Endodermal cell (in vitro differentiated cells): ENCODE measurements at regions not wholly inside any gene's neighbourhood (a gene's known extent, or its start where the extent isn't known, plus 50 kb on each side); places are given as distances from the start of the nearest gene placed in this dataset.

Source experiments
- DNase-seq: peaks from one replicate; pipeline ENCODE4 v3.0.0-alpha.2; 2017
- H3K27ac ChIP-seq: 2 replicates; pipeline ENCODE4 v1.5.1; 2013; ENCODE audit warnings: mild to moderate bottlenecking, low read depth, low read length, moderate library complexity
- H3K27me3 ChIP-seq: 2 replicates; pipeline ENCODE4 v1.6.1; 2013; ENCODE audit warnings: mild to moderate bottlenecking, low read length, moderate library complexity; ENCODE audit not compliant: insufficient read depth, control insufficient read depth, poor library complexity, severe bottlenecking
- H3K36me3 ChIP-seq: 2 replicates; pipeline ENCODE4 v1.7.0; 2013; ENCODE audit warnings: mild to moderate bottlenecking, low read length, moderate library complexity; ENCODE audit not compliant: control insufficient read depth, insufficient read depth
- H3K4me1 ChIP-seq: one replicate; pipeline ENCODE4 v1.7.0; 2013; ENCODE audit warnings: low read length; ENCODE audit not compliant: control insufficient read depth, insufficient read depth
- H3K4me3 ChIP-seq: 2 replicates; pipeline ENCODE4 v1.5.1; 2013; ENCODE audit warnings: mild to moderate bottlenecking, low read length, moderate library complexity
- H3K9ac ChIP-seq: 2 replicates; pipeline ENCODE4 v1.6.1; 2013; ENCODE audit warnings: mild to moderate bottlenecking, low read length, moderate library complexity; ENCODE audit not compliant: poor library complexity, severe bottlenecking; ENCODE audit errors: extremely low read depth
- H3K9me3 ChIP-seq: 2 replicates; pipeline ENCODE4 v1.6.1; 2013; ENCODE audit warnings: mild to moderate bottlenecking, low read length, moderate library complexity; ENCODE audit not compliant: control insufficient read depth
- H3K27ac Mint-ChIP-seq: 2 replicates; pipeline ENCODE4 v1.8.0; 2020; ENCODE audit warnings: mixed read lengths
- H3K27me3 Mint-ChIP-seq: 2 replicates; pipeline ENCODE4 v1.8.0; 2021; ENCODE audit warnings: mild to moderate bottlenecking, mixed read lengths; ENCODE audit not compliant: insufficient read depth
- H3K36me3 Mint-ChIP-seq: 2 replicates; pipeline ENCODE4 v1.8.0; 2020; ENCODE audit warnings: low read depth, mixed read lengths
- H3K4me1 Mint-ChIP-seq: 2 replicates; pipeline ENCODE4 v1.8.0; 2020; ENCODE audit warnings: mixed read lengths
- H3K4me3 Mint-ChIP-seq: 2 replicates; pipeline ENCODE4 v1.8.0; 2020; ENCODE audit warnings: mild to moderate bottlenecking, moderate library complexity, mixed read lengths
- H3K9me3 Mint-ChIP-seq: 2 replicates; pipeline ENCODE4 v1.8.0; 2020; ENCODE audit warnings: mild to moderate bottlenecking, mixed read lengths
- WGBS, 2 experiments: methylation state at CpG; one replicate each; pipeline versions ENCODE4 v1.1.5 to v1.1.7; 2013; ENCODE audit warnings: missing lambda C conversion rate in 2 of 2, mixed read lengths in 1 of 2; ENCODE audit not compliant: insufficient coverage in 1 of 2, insufficient read length in 1 of 2; 5-methylcytosine and 5-hydroxymethylcytosine counted together
- TF ChIP-seq, protein P1 (sequence below): fragments of 200-600 bp; sonication (generic); conservative IDR thresholded peaks from 2 replicates; pipeline ENCODE4 v1.5.0; 2021; ENCODE audit warnings: antibody characterized with exemption, mild to moderate bottlenecking

DNA sequence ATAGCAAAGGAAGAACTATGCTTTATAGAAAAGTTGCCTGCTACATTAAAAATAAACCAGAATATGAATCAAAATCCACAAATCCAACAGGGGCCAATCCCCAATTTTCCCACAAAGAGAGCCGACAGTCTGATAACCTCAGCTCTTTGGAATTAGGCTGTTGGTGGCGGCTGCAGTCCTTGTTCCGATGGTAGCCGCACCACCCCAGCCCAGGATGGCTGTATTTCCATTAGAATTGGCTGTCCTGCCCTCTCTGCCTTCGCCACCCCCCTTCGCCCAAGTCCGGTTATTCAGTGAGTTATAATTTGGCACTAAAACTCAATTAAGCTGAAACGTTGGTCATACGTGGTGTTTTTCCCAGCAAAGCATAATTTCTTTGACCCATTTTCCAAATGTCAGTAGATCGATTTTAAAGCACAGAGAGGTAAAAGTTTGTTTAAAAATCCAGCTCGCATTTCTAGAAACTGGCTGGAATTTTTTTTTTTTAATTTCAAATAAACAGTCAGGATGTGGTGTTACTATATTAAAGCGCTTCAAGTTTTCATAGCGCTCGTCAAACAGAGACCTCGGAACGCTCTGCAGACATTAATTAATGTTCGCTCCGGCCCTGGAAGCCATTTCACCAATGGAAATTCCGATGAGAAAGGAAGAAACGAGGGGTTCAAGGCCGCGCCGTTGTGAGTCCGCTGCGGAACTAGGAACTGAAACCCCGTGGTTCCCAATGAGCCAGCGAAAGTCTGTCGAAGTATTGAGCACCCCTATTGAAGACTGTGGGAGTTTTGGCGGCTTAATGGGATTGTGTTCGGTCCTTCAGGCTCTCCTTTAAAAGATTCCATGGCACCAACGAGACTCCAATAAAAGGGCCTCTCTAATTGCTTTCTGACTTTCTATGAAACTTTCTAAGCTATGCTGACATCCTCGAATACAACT lies 104.8 kb upstream of the DIO3 start:
- 17 to 18% methylated on average over 31 to 32 of the region's 32 CpGs for WGBS, 2 experiments
- peaks cover 81% of the 10 kb centered on the region for H3K27me3 ChIP-seq
- DNase-seq, result peak; percentile 71
- H3K9me3 Mint-ChIP-seq, result no peaks in the 10 kb centered on the region
- H3K4me3 Mint-ChIP-seq, result peak overlapping the region; percentile 38
- peaks cover 10% of the 10 kb centered on the region for H3K4me1 Mint-ChIP-seq
- peaks cover 70% of the 10 kb centered on the region for H3K27me3 Mint-ChIP-seq
- H3K9me3 ChIP-seq, result no peaks in the 10 kb centered on the region
- H3K36me3 Mint-ChIP-seq, result no peaks in the 10 kb centered on the region
- H3K27ac ChIP-seq, result peak overlapping the region; percentile 68
- H3K4me3 ChIP-seq, result peak overlapping the region; percentile 35
- H3K36me3 ChIP-seq, result no peaks in the 10 kb centered on the region
- H3K9ac ChIP-seq, result no peak overlapping the region
- no peak overlapping the region for H3K27ac Mint-ChIP-seq
- TF ChIP-seq, protein P1, sequence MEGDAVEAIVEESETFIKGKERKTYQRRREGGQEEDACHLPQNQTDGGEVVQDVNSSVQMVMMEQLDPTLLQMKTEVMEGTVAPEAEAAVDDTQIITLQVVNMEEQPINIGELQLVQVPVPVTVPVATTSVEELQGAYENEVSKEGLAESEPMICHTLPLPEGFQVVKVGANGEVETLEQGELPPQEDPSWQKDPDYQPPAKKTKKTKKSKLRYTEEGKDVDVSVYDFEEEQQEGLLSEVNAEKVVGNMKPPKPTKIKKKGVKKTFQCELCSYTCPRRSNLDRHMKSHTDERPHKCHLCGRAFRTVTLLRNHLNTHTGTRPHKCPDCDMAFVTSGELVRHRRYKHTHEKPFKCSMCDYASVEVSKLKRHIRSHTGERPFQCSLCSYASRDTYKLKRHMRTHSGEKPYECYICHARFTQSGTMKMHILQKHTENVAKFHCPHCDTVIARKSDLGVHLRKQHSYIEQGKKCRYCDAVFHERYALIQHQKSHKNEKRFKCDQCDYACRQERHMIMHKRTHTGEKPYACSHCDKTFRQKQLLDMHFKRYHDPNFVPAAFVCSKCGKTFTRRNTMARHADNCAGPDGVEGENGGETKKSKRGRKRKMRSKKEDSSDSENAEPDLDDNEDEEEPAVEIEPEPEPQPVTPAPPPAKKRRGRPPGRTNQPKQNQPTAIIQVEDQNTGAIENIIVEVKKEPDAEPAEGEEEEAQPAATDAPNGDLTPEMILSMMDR, result no peak
- no peaks in the 10 kb centered on the region for H3K4me1 ChIP-seq

DNA sequence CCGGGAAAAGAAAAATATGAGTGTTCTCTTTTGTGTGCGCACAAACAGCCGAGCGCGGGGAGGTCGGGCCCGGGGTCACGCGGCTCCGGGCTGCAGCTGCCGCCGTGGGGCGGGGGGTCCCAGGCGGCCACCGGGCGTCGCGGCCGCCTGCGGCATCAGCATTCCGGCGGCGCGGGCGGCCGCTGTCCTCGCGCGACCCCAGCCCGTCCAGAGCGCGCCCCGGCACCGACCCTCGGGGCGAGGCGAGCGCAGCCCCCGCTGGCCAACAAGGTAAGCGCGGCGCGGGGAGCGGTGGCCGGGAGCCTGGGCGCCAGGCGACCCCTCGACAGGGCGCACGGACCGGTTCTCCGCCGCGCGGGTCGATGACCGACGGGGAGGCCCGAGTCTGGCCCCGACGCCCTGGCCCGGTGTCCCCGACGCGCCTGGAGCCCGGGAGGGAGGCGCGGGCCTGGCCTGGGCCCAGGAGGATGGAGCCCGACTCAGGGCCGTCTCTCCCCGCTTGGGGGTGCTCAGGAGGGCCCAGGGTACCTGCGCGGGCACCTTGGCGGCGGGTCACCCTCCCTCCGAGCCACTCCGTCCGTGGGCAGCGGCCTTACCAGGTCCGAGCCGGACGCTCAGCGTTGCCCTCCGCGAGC lies 103.9 kb upstream of the DIO3 start:
- DNase-seq, result no peak
- H3K27ac Mint-ChIP-seq, result no peak overlapping the region
- peak overlapping the region; percentile 63 for H3K27ac ChIP-seq
- peaks cover 83% of the 10 kb centered on the region for H3K27me3 ChIP-seq
- H3K27me3 Mint-ChIP-seq, result peaks cover 72% of the 10 kb centered on the region
- no peaks in the 10 kb centered on the region for H3K36me3 ChIP-seq
- no peaks in the 10 kb centered on the region for H3K9me3 Mint-ChIP-seq
- H3K36me3 Mint-ChIP-seq, result no peaks in the 10 kb centered on the region
- peaks cover 12% of the 10 kb centered on the region for H3K4me1 Mint-ChIP-seq
- TF ChIP-seq, protein P1, result peak; percentile 31
- WGBS, 2 experiments, result 20 to 24% methylated on average over 47 to 85 of the region's 85 CpGs
- peak overlapping the region; percentile 38 for H3K4me3 Mint-ChIP-seq
- H3K4me1 ChIP-seq, result no peaks in the 10 kb centered on the region
- H3K9me3 ChIP-seq, result no peaks in the 10 kb centered on the region
- H3K4me3 ChIP-seq, result no peak overlapping the region
- H3K9ac ChIP-seq, result no peak overlapping the region

- H3K4me1 ChIP-seq, result no peaks in the 10 kb centered on the region
- H3K9ac ChIP-seq, result no peak overlapping the region
- no peak overlapping the region for H3K27ac Mint-ChIP-seq
- peaks cover 12% of the 10 kb centered on the region for H3K4me1 Mint-ChIP-seq
- H3K27me3 Mint-ChIP-seq, result peaks cover 68% of the 10 kb centered on the region
- H3K27ac ChIP-seq, result no peak overlapping the region
- H3K27me3 ChIP-seq, result peaks cover 83% of the 10 kb centered on the region
- no peaks in the 10 kb centered on the region for H3K9me3 ChIP-seq
- H3K36me3 ChIP-seq, result no peaks in the 10 kb centered on the region
- H3K36me3 Mint-ChIP-seq, result no peaks in the 10 kb centered on the region
- TF ChIP-seq, protein P1, result no peak
- no peak overlapping the region for H3K4me3 ChIP-seq
- peak; percentile 76 for DNase-seq
- 13 to 29% methylated on average over 26 to 68 of the region's 68 CpGs for WGBS, 2 experiments
- H3K4me3 Mint-ChIP-seq, result no peak overlapping the region
- H3K9me3 Mint-ChIP-seq, result no peaks in the 10 kb centered on the region
Measured at GRCh38 chr14:101457936-101458740, 103.2 kb upstream of the DIO3 start.
